Limb (tissue), 2 donors: ENCODE measurements at regions not wholly inside any gene's neighbourhood (a gene's known extent, or its start where the extent isn't known, plus 50 kb on each side); places are given as distances from the start of the nearest gene placed in this dataset.

ENCODE experiments used
- DNase-seq, 2 donors: peaks; one replicate each; pipeline ENCODE4 v3.0.0-alpha.2; 2016; ENCODE audit errors: extremely low spot score in 2 of 2

DNA sequence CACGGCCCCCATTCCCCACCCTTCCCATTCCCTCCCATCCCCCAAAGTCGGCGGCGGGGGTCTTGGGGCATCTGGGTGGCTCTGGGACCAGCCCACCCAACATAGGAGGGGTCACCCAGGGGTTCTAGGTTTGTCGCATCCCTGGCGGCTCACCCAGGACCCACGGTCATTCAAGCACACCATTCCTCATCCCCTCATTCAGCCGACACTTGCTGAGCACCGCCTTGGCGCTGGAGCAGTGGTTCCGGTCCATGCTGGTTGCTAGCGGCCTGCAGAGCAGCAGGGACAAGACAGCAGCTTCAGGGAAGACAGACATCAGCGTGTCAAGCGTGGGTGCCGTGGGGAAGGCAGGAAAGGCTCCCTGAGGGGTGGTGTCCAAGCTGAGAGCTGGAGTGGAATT lies 50.5 kb upstream of the OTOS start:
- peak in 1 of 2 donors; percentile 6 for DNase-seq

DNA sequence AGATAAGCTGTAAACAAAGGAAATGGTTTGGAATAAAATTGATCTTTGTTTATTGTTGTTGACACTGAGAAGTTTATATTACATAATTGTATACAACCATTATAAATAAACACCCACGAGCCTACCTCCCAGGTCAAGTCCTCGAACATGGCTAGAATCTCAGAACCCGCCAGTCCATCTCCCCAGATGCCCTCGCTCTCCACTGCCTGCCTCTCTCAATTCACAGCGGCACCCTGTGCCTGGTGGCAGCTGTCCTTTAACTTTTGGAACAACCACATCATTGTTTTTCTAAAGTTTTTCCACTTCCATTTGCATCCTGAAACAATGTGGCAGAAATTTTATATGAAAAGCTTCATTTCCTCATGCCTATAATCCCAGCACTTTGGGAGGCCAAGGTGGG lies 52.2 kb upstream of the OTOS start:
- no peak for DNase-seq

DNA sequence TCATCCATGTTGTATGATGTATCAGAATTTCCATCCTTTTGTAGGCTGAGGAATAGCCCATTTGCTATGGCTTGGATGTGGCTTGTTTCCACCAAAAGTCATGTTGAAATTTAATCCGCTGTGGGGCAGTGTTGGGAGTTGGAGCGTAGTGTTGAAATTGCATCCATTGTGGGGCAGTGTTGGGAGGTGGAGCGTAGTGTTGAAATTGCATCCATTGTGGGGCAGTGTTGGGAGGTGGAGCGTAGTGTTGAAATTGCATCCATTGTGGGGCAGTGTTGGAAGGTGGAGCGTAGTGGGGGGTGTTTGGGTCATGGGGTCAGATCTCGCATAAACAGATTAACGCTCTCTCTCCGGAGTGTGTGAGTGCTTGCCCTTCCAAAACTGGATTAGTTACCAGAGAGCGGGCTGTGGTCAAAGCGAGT lies 53.9 kb upstream of the OTOS start:
- DNase-seq, result peak in 1 of 2 donors; percentile 19

DNA sequence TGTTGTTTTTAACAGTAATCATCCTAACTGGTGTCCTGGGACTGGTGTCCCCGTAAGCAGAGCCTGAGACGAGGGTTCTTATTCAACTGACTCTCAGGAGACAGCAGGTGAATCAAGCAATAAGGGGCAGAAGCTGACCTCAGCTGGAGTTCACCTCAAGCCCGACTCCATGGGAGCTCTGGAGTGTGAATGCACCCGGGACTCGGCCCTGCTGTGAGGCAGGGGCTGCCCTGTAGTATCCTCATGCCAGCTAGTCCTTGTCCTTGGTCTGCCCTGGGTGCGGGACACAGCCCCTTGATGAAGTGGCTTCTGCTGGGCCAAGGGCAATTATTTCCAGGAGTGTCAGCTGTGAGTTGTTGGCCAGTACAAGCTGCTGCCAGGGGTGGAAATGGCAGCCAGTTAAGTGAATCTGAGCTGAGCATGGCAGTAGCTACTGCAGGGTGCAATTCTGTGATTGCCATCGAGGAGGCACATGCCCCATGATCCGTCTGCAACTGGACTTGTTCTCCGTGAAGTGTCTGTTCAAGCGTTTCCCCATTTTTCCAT lies 54.9 kb upstream of the OTOS start:
- peak in 1 of 2 donors; percentile 12 for DNase-seq

DNA sequence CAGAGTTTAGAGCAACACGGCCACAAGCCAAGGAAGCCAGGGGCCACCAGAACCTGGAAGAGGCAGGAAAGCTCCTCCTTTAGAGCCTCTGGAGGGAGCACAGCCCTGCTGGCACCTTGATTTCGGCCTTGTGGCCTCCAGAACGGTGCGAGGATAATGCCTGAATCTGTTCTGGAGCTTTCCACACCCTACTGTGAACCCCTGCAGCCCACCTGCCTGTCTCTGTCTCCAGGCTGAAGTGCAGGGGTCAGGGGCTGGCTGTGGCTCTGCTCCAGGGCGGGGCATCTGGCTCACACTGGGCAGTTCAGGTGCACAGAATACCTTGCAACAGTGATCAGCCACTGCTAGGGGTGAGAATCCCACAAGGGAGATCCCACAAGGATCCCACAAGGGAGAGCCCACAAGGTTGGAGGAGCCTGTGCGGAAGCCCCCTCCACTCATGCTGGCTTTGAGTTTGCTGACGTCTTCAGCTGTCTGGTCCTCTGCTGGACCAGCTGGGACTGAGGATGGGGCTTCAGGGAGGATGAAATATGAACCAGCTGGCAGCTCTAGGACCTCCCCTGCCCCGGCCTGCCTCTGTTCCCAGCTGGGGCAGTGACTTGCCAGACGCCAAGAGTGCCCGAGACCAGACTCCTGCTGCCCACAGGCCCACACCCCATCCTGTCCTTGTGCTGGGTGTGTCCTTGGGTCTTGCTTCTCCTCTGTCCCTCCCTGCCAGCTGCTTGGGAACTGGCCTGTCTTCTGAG lies 56.4 kb upstream of the OTOS start:
- peak; percentile 15 to 32 for DNase-seq

DNA sequence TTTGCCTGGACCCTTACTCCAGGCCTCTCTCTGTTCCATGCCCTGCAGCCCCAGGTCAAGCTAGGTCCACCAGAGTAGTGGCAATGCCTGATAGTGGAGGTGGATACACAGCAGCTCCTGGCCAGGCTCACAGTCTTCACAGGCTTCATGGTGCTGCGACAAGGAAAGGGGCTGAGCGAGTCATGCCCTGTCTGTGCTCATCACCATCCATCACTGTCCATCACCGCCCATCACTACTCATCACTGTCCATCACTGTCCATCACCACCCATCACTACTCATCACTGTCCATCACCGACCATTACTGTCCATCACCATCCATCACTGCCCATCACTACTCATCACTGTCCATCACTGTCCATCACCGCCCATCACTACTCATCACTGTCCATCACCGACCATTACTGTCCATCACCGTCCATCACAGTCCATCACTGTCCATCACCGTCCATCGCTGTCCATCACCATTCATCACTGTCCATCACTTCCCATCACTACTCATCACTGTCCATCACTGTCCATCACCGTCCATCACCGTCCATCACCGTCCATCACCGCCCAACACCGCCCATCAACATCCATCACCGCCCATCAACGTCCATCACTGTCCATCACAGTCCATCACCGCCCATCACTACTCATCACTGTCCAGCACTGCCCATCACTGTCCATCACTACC lies 57.1 kb upstream of the OTOS start:
- DNase-seq, result no peak

DNA sequence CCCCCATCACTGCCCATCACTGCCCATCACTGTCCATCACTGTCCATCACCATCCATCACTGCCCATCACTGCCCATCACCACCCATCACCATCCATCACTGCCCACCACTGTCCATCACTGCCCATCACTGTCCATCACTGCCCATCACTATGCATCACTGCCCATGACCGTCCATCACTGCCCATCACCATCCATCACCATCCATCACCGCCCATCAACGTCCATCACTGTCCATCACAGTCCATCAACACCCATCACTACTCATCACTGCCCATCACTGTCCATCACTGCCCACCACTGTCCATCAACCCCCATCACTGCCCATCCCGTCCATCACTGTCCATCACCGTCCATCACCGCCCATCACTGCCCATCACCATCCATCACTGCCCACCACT lies 57.8 kb upstream of the OTOS start:
- DNase-seq, result no peak

DNA sequence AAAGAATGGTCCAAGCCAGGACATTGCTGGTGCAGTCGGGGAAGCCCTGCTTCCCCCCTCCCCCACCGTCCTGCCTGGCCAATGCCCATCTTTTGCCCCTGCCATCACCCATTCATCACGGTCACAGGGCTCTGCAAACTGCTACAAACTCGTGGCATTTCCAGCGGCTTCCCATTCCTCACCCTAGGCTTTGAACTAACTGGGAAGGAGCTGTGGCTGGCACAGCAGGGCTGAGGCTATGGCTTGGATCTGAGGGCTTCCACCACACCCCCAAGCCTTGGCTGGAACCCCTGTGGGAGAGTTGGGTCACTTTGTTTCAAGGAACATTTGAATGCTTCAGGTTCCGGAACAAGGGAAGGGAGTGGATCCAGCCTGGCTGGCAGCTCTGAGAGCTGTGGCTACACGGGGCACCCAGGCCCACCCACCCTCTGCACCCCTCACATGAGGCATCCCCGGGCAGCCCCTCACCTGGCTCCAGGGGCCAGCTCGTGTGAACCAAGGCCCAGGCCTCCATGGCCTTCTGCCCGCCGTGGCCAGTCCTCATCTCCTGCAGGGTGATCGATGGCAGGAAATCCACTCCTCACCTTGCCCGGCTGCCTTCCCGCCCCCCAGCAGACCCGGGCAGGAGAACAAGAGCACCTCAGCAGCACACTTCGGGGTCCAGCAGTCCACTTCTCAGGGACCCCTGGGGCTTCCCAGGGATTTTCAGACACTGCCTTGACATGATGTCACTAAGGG lies 58.8 kb upstream of the OTOS start:
- DNase-seq, result peak in 1 of 2 donors; percentile 18

DNA sequence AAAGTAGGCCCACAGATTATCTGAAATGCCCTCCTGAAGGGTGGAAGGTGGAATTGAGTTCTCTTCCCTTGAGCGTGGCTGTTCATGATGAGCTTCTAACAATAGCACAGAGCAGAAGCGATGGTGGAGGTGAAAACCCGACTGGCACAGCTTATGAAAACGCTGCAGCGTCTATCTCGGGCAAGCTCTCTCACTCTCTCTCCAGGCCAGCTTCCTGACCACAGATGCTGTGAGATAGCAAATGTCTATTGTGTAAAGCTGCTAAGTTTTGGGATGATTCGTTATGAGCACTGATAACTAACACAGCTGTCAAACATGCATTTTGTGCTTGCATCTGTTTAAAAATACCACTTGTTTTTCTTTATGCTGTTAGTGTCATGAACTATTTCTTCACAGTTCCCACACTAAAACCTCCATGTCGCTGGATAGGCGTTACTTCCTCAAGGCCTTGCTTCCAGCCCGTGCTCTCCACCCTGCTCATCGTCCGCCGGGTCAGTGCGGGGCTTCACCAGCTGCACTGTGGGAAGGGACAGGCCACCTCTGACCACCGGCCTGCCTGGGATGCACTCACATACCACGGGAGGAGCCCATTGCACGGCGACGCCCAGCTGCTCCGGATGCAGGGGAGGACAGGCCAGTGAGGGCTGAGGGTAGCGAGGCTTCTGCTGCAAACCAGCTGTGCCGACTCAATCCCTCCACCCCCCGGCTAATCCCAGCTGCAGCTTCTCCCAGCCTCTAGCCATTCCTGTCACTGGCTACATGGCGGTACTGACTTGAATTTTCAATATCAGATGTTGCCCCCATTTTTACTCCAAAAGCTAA lies 60.0 kb upstream of the OTOS start:
- DNase-seq, result peak; percentile 31 to 44

DNA sequence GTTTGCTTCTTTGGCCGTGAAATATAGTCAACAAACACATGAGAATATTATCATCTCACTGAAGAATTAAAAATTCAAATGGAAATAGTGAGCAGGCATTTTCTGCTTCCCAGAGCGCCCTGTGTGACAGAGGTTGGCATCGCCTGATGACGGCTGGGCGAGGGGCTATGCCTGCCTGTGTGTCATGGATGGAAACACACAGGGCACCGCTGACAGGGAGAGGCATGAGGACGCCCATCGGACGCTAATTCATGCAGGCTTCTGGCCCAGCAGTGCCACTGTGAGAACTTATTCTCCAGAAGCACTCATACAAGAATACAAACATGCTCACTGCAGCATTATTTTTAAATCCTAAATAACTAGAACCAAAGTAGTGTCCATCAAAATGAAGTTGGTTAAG lies 61.4 kb upstream of the OTOS start:
- DNase-seq, result peak in 1 of 2 donors; percentile 14

DNA sequence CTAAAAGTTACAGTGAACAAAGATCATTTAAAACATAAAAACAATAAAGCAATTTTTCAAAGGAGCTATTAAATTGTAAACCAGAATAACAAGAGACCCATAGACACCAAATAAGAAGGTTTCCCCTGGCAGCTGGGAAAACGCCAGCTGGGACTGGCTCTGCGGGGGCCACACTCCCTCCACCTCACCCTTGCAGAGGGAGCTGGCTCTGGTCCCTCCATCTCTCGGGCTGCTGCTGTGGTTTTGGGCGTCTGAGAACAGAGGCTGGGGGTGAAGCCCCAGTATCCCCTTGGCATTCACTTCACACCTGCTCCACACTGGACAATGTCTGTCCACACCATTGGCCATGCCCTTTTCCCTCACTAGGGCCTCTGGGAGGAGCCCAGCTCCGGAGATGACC lies 62.1 kb upstream of the OTOS start:
- peak in 1 of 2 donors; percentile 26 for DNase-seq

DNA sequence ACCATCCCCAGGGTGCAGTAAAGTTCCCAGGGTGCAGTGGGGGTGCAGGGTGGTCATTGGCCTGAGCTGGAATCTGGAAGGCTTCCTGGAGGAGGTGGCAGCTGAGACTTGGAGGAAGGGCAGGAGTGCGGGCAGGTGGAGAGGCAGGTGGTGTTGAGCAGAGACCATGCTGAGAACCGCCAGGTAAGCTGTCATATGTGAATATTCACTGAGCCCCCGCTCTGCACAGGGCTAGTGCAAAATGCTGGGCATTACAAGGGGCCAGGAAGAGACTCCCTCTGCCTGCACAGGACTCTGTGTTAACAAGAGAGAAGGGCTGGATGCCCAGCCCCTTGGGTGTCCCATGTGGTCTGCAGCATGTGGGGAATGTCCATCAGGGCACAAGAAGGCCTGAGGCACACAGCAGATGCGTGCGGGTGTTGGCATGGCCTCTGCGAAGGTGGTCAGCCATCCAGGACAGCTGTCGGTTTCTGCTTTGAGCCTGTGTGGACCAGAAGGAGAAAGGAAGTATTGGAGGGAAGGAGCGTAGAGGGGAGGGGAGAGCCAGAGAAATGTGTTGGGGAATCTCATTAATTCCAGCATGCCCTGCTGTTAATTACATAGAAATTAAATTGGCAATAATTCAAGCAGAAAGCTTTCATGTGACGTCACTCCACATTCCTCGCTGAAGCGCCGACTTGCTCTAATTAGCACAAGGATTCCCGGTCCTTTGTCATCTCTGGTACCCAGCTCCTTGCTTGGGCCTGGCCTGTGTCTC lies 62.8 kb upstream of the OTOS start:
- peak in 1 of 2 donors; percentile 35 for DNase-seq

DNA sequence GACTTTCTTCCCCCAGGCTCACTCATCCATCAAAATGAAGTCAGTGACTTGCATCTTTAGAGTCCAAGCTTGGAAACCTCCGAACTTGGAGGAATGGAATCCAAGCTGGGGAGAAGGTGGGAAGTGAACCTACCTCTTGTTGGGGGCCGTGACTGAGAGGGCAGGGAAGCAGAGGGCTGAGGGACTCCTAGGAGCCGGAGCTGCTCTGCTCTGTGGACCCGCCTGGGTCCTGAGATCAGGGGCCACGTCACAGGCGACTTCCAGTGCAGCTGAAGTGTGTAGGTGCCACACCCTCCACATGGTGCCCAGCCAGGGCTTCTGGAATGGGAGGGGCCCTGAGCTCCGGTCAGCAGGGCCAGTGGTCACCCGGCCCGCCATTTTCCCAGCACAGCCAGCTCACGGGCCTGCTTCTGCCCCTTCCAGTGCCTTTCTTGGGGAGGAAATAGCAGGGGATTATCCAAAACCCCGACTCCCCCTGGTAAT lies 63.4 kb upstream of the OTOS start:
- peak in 1 of 2 donors; percentile 29 for DNase-seq

DNA sequence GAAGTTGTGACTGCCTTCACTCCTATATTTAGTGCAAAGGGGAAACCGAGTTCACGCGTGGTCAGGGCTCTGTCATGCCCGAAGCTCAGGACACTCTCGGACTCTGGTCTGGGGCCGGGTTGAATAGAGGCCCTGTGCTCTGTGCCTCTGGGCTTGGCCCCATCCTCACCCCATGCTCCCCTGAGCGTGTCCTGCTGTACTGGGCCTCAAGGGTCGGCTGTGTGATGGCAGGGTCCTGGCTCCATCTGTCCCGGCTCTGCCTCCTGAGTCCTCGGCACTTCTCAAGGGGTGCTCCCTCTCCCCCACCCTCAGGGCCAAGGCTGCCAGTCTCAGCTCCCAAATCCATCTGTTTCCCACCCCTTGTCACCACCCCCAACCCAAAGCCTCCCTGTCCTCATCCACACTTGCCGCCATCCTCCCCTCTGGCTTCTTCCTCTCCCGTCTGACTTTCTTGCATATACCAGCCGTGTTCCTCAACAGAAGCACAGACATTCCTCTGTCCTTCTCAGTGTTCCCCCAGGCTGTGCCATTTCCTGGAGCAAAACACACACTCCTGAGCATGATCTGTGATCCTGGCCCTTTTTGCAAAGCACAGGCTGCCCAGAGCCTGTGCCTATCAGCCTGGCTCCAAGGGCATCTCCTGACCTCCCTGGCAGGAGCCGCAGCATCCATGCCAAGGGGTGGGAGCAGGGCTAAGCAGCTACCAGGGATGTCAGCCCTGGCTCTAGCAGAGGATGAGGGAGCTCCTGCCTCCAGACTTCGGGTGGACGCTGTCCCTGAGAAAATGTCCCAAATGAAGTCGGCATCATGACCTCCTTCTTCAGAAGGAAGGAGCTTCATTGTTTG lies 64.2 kb upstream of the OTOS start:
- DNase-seq, result peak in 1 of 2 donors; percentile 24

DNA sequence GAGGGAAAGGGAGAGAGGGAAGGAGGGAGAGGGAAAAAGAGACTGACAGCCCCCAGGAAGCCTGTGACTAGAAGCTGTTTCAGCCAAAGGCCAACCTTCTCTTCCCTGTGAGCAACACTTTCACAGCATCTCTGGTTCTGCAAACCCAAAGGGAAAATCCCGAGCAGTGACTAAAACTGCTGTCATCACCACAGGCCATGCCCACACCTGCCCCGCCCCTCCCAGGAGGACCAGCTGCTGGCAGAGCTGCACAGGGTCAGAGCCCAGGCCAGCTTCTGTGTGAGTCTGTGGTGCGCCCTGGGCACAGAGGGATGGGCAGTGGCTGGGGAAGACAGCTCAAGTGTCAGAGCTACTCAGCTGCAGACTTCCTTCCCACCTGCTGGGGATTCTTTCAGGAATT lies 64.9 kb upstream of the OTOS start:
- DNase-seq, result peak in 1 of 2 donors; percentile 46

DNA sequence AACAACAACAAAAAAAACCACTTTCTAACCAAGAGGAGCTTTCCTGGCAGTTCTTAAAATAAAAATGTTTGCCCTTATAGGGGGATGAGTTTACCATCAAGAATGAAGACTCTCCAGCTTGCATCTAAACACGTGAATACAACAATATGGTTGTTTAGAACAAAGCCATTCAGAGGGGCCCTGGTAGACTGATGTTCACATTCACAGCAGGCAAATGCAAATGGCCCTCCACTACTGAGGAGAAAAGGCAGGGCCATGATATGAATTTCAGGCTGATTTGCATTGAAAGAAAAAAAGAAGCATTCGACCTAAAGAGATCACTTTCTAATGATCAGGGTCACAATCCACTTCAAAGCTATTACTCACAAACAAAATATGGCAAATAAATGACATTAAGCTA lies 65.3 kb upstream of the OTOS start:
- no peak for DNase-seq

DNA sequence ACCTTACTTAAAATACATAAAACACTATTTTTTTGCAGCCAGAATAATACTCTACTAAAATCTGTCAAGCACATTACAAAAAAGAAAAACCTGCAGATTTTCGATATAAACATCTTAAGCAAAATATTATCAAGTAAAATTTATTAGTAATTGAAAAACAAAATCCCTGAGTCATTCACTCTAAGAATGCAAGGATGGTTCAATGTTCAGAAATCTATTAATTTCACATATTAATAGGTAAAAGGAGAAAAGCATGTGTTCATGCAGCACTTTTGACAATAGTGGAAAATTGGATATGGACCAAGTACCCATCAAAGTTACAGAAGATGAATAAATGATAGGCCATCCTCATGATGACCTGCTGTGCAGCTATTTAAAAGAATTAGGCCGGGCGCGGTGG lies 66.2 kb upstream of the OTOS start:
- DNase-seq, result no peak

DNA sequence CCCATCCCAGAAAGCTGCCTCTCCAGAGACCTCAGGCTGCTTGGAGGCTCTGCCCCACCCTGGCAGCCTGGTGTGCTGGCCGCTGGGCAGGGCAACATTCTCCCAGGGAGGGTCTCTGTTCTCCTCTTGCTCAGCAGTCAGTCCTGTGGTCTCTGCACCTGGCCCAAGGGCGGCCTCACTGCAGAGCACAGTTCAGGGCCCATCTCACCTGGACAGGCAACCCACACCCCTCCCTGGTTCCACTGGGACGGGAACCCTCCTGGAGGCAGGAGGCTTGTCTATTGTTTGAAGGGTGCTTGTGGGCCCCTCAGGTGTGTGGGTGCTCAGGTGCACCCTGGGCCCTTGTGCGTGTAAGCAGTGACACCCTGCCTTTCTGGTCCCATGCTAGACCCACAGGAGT lies 67.2 kb upstream of the OTOS start:
- DNase-seq, result peak in 1 of 2 donors; percentile 15

DNA sequence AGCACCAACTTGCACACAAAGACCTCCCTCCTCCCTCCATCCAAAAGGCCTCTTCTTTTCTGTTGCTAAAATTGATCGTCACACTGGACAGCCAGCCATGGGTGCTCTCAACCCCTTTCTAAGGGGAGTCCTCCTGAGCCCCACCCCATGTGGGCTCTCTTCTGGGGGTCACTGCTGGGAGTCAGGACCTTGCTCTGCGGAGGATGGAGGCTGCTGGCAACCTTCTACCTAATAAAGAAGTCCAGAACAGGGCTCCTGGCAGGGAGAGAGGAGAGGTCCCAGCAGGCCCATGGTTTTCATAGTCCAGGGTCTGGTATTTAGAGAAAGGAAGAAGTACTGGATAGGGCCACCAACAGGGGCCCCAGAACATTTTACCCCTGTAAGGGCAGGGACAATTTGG lies 67.6 kb upstream of the OTOS start:
- DNase-seq, result peak in 1 of 2 donors; percentile 11
